ENCODE measurements at regions not wholly inside any gene's neighbourhood (a gene's known extent, or its start where the extent isn't known, plus 50 kb on each side); places are given as distances from the start of the nearest gene placed in this dataset.

DNA sequence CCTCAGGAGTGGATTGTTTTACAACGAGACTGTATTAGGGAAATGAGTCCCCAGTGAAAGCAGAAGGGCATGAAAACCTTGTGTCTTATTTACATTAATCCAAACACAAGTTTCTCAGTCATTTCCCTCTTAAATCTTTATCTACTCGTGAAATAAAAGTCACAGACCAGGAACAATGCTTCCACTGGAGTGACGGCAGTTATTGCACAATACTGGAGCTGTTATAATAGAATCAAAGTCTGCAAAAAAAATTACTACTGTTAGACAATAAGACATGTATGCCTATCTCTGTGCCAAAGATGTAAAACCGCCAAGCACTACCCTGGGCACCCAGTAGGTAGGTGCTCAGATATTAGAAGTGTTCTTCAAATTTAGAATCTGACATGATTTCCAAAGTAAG is 375.5 kb downstream of the ZNF521 start:
- H2BK5ac ChIP-seq (ENCODE audit: insufficient read length, low read length): no peak overlapping the region
- H4K5ac ChIP-seq (ENCODE audit: insufficient read length, low read depth, low read length): no peak overlapping the region
- H3K18ac ChIP-seq (ENCODE audit: insufficient read length, low read depth, low read length): no peak overlapping the region
- H2BK20ac ChIP-seq (ENCODE audit: low read depth, low read length, poor library complexity, severe bottlenecking): no peak overlapping the region
- H3K9me3 ChIP-seq (ENCODE audit: control insufficient read depth, low read depth, low read length): no peaks in the 10 kb centered on the region
- H3K9me3 Mint-ChIP-seq: no peaks in the 10 kb centered on the region
- no peaks in the 10 kb centered on the region for H3K23me2 ChIP-seq (ENCODE audit: insufficient read length, low read depth, low read length, poor library complexity, severe bottlenecking)
- H3K56ac ChIP-seq (ENCODE audit: insufficient read length, low read depth, low read length): no peak overlapping the region
- no peak overlapping the region for H3K9ac ChIP-seq (ENCODE audit: extremely low read depth, insufficient read length, low read length)
- peaks cover 33 to 48% of the 10 kb centered on the region in 2 experiments for H3K4me1 Mint-ChIP-seq
- H3K79me1 ChIP-seq (ENCODE audit: insufficient read depth, low read depth, low read length, poor library complexity, severe bottlenecking): no peaks in the 10 kb centered on the region
- H3K4ac ChIP-seq (ENCODE audit: low read depth, low read length): no peak overlapping the region
- H4K8ac ChIP-seq (replicated peaks; ENCODE audit: insufficient read length, low read depth, low read length): no peak overlapping the region
- no peak overlapping the region for H4K91ac ChIP-seq (ENCODE audit: insufficient read length, low read depth, low read length)
- TF ChIP-seq, protein P1, sequence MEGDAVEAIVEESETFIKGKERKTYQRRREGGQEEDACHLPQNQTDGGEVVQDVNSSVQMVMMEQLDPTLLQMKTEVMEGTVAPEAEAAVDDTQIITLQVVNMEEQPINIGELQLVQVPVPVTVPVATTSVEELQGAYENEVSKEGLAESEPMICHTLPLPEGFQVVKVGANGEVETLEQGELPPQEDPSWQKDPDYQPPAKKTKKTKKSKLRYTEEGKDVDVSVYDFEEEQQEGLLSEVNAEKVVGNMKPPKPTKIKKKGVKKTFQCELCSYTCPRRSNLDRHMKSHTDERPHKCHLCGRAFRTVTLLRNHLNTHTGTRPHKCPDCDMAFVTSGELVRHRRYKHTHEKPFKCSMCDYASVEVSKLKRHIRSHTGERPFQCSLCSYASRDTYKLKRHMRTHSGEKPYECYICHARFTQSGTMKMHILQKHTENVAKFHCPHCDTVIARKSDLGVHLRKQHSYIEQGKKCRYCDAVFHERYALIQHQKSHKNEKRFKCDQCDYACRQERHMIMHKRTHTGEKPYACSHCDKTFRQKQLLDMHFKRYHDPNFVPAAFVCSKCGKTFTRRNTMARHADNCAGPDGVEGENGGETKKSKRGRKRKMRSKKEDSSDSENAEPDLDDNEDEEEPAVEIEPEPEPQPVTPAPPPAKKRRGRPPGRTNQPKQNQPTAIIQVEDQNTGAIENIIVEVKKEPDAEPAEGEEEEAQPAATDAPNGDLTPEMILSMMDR (conservative IDR thresholded peaks at IDR 0.05): no peak
- no peaks in the 10 kb centered on the region; a peak in 2 of 7 replicates for H3K36me3 Mint-ChIP-seq (ENCODE audit: insufficient read depth in 1 of 3, low read depth in 3 of 3)
- H3K27ac ChIP-seq (ENCODE audit: insufficient read length, low read depth, low read length): no peak overlapping the region
- no peak for DNase-seq
- no peaks in the 10 kb centered on the region for H3K79me2 ChIP-seq (ENCODE audit: insufficient read depth, low read length)
- H3K14ac ChIP-seq (ENCODE audit: insufficient read depth, low read length): no peak overlapping the region
- H2AFZ ChIP-seq (ENCODE audit: low read length): no peak overlapping the region
- no peaks in the 10 kb centered on the region; the same call in 1 of the 2 replicates for H3K27me3 ChIP-seq (ENCODE audit: insufficient read depth, low read length)
- no peaks in the 10 kb centered on the region for H3K4me1 ChIP-seq (ENCODE audit: insufficient read depth, low read length)
- no peak overlapping the region for H2AK5ac ChIP-seq (ENCODE audit: insufficient read length, low read length)
- H2BK15ac ChIP-seq (ENCODE audit: low read depth, low read length): no peak overlapping the region
- no peak overlapping the region for H3K4me2 ChIP-seq (ENCODE audit: insufficient read depth, insufficient read length, low read length)
- no peak overlapping the region for H3K27ac Mint-ChIP-seq
- no peak overlapping the region for H3K23ac ChIP-seq (ENCODE audit: insufficient read length, low read depth, low read length)
- H3K27me3 Mint-ChIP-seq (ENCODE audit: low read depth): peaks cover 20% of the 10 kb centered on the region
- H4K20me1 ChIP-seq (ENCODE audit: control insufficient read depth, insufficient read depth, insufficient read length): no peaks in the 10 kb centered on the region
- H3T11ph ChIP-seq (ENCODE audit: low read length): no peak overlapping the region
- H2BK12ac ChIP-seq (ENCODE audit: insufficient read length, low read depth, low read length): no peak overlapping the region
- no peak overlapping the region for H3K4me3 Mint-ChIP-seq
- no peak overlapping the region for H2BK120ac ChIP-seq (ENCODE audit: low read depth, low read length, poor library complexity, severe bottlenecking)
- WGBS (ENCODE audit: extremely low coverage, insufficient read length, low lambda C conversion rate): no CpG with 5 or more reads among the region's 4 CpGs
